SK-N-SH (cell line): ENCODE measurements at regions not wholly inside any gene's neighbourhood (a gene's known extent, or its start where the extent isn't known, plus 50 kb on each side); places are given as distances from the start of the nearest gene placed in this dataset.

Source experiments
- CTCF ChIA-PET: fragments of 300-600, 350-600 bp; formaldehyde crosslinking; extraction: SDS; loops from one replicate; lab custom pipeline; 2021; lab: Yijun Ruan, JAX
- POLR2A ChIA-PET: fragments of 350-600 bp; sonication (Branson Sonifier 250); formaldehyde crosslinking; extraction: SDS; loops from one replicate; lab custom pipeline; 2020; ENCODE audit warnings: antibody characterized with exemption, inconsistent platforms; lab: Yijun Ruan, JAX
- DNase-seq: peaks from one replicate; pipeline ENCODE4 v3.0.0; 2012
- H2AFZ ChIP-seq: fragments of 200-600 bp; sonication (generic); 2 replicates; pipeline ENCODE4 v1.8.1; 2016; ENCODE audit warnings: antibody characterized with exemption, mild to moderate bottlenecking, low read depth
- H3F3A ChIP-seq: fragments of 200-600 bp; sonication (generic); replicated peaks from 2 replicates; pipeline ENCODE3; 2016; ENCODE audit warnings: antibody characterized with exemption, mild to moderate bottlenecking; ENCODE audit not compliant: insufficient read depth
- H3K27ac ChIP-seq, 2 experiments: fragments of 200-500 bp in 1 of 2; fragments of 200-600 bp in 1 of 2; sonication (Bioruptor generic) in 1 of 2; sonication (generic), shearing (Covaris generic) in 1 of 2; 2 replicates each; pipeline versions ENCODE4 v1.5.1 to v1.6.1; 2014 to 2016; ENCODE audit warnings: low read depth in 2 of 2, inconsistent platforms in 1 of 2, low read length in 1 of 2, mild to moderate bottlenecking in 1 of 2, mixed read lengths in 1 of 2
- H3K27me3 ChIP-seq: fragments of 200-600 bp; sonication (generic), shearing (Covaris generic); 2 replicates; pipeline ENCODE4 v1.6.1; 2016; ENCODE audit warnings: mixed run types; ENCODE audit not compliant: insufficient read depth
- H3K36me3 ChIP-seq, 2 experiments: fragments of 200-500 bp in 1 of 2; fragments of 200-600 bp in 1 of 2; sonication (Bioruptor generic) in 1 of 2; sonication (generic) in 1 of 2; replicated peaks in 1 of 2; 2 replicates each; pipeline versions ENCODE3 to v1.5.1; 2014 to 2016; ENCODE audit warnings: low read length in 1 of 2, mild to moderate bottlenecking in 1 of 2; ENCODE audit not compliant: insufficient read depth in 2 of 2, control insufficient read depth in 1 of 2
- H3K4me1 ChIP-seq, 2 experiments: fragments of 200-500 bp in 1 of 2; fragments of 200-600 bp in 1 of 2; sonication (Bioruptor generic) in 1 of 2; sonication (generic), shearing (Covaris generic) in 1 of 2; 2 replicates each; pipeline versions ENCODE4 v1.5.1 to v1.6.1; 2014 to 2016; ENCODE audit warnings: low read depth in 1 of 2, low read length in 1 of 2, mixed run types in 1 of 2; ENCODE audit not compliant: insufficient read depth in 2 of 2, control insufficient read depth in 1 of 2
- H3K4me2 ChIP-seq: fragments of 200-600 bp; sonication (generic), shearing (Covaris generic); 2 replicates; pipeline ENCODE4 v1.6.1; 2017; ENCODE audit warnings: mixed run types
- H3K4me3 ChIP-seq, 2 experiments: fragments of 200-500 bp in 1 of 2; fragments of 200-600 bp in 1 of 2; sonication (Bioruptor generic) in 1 of 2; sonication (generic), shearing (Covaris generic) in 1 of 2; 2 replicates each; pipeline versions ENCODE4 v1.5.1 to v1.8.1; 2014 to 2016; ENCODE audit warnings: low read depth in 2 of 2, inconsistent platforms in 1 of 2, low read length in 1 of 2, mild to moderate bottlenecking in 1 of 2, mixed read lengths in 1 of 2, moderate library complexity in 1 of 2
- H3K79me2 ChIP-seq: fragments of 200-600 bp; sonication (generic); 2 replicates; pipeline ENCODE4 v1.8.1; 2017; ENCODE audit warnings: mild to moderate bottlenecking; ENCODE audit not compliant: insufficient read depth
- H3K9ac ChIP-seq: fragments of 200-600 bp; sonication (generic); 2 replicates; pipeline ENCODE4 v1.6.1; 2017; ENCODE audit warnings: mixed run types
- H3K9me2 ChIP-seq: fragments of 200-600 bp; sonication (generic); 2 replicates; pipeline ENCODE4 v1.6.1; 2017; ENCODE audit warnings: mixed run types
- H3K9me3 ChIP-seq: fragments of 200-600 bp; sonication (generic); 2 replicates; pipeline ENCODE4 v1.6.1; 2017; ENCODE audit warnings: mixed run types, mild to moderate bottlenecking, moderate library complexity
- H4K20me1 ChIP-seq: fragments of 200-600 bp; sonication (generic); 2 replicates; pipeline ENCODE4 v1.6.1; 2017; ENCODE audit warnings: mild to moderate bottlenecking, mixed run types; ENCODE audit not compliant: insufficient read depth
- CHD2 ChIP-seq: fragments of 150-350 bp; IDR thresholded peaks from 2 replicates; pipeline ENCODE4 v1.6.1; 2018; ENCODE audit warnings: low read length; ENCODE audit not compliant: partially characterized antibody
- CTCF ChIP-seq: fragments of 200-600 bp; sonication (generic); IDR thresholded peaks from 2 replicates; pipeline ENCODE4 v1.6.1; 2017; ENCODE audit warnings: antibody characterized with exemption, mild to moderate bottlenecking, moderate library complexity
- FOXJ3 ChIP-seq: sonication (generic); formaldehyde crosslinking; IDR thresholded peaks from 2 replicates; pipeline ENCODE4 v1.5.1; 2020; ENCODE audit warnings: mild to moderate bottlenecking, missing genetic modification reagents
- GABPA ChIP-seq: IDR thresholded peaks from 2 replicates; pipeline ENCODE4 v1.4.0; 2012; ENCODE audit warnings: low read depth, mild to moderate bottlenecking
- GATA2 ChIP-seq: sonication (generic); formaldehyde crosslinking; IDR thresholded peaks from 2 replicates; pipeline ENCODE4 v1.5.0; 2020; ENCODE audit warnings: mild to moderate bottlenecking, missing genetic modification reagents
- RAD21 ChIP-seq: IDR thresholded peaks from 2 replicates; pipeline ENCODE4 v1.6.1; 2012; ENCODE audit warnings: mild to moderate bottlenecking, low read length
- REST ChIP-seq: IDR thresholded peaks from 2 replicates; pipeline ENCODE4 v1.6.1; 2012; ENCODE audit warnings: mild to moderate bottlenecking, low read depth, low read length, moderate library complexity
- TCF12 ChIP-seq: IDR thresholded peaks from 2 replicates; pipeline ENCODE4 v1.4.0; 2012
- TEAD4 ChIP-seq: IDR thresholded peaks from 2 replicates; pipeline ENCODE4 v1.4.0; 2012; ENCODE audit warnings: mild to moderate bottlenecking, borderline replicate concordance; ENCODE audit not compliant: insufficient read depth
- USF2 ChIP-seq: fragments of 150-350 bp; IDR thresholded peaks from 2 replicates; pipeline ENCODE4 v1.6.1; 2017; ENCODE audit warnings: antibody characterized with exemption, low read length, low read depth, borderline replicate concordance
- YY1 ChIP-seq: IDR thresholded peaks from 2 replicates; pipeline ENCODE4 v1.4.0; 2012; ENCODE audit warnings: low read depth, mild to moderate bottlenecking
- WGBS: methylation state at CpG from one replicate; pipeline ENCODE4 v1.1.6; 2017; ENCODE audit warnings: low lambda C conversion rate; 5-methylcytosine and 5-hydroxymethylcytosine counted together

GRCh38 chr16:65713181-65713808 lies 591.4 kb upstream of the CDH11 start:
- TF ChIP-seq YY1 = no peak
- TF ChIP-seq RAD21 = no peak
- no peak for TF ChIP-seq REST
- TF ChIP-seq GABPA = no peak
- no peak for TF ChIP-seq CHD2
- TF ChIP-seq CTCF = no peak
- TF ChIP-seq TEAD4 = no peak
- TF ChIP-seq, all 33 proteins: peak for 0
- Histone ChIP-seq H3K9ac (no peak overlapping the region), H3K79me2 (no peaks in the 10 kb centered on the region), H3K27me3 (no peaks in the 10 kb centered on the region; the same call in 1 of the 2 replicates), H3K9me3 (no peaks in the 10 kb centered on the region), H3K36me3 (no peaks in the 10 kb centered on the region), H3K4me1 (peaks cover 0 to 7% of the 10 kb centered on the region in 2 experiments; a peak in 2 of 4 replicates), H4K20me1 (no peaks in the 10 kb centered on the region), H3K27ac (no peak overlapping the region), H3K4me2 (no peak overlapping the region), H3K4me3 (no peak overlapping the region), H3K9me2 (no peaks in the 10 kb centered on the region), H2AFZ (no peak overlapping the region), H3F3A (no peaks in the 10 kb centered on the region)
- ChIA-PET POLR2A (no interaction called here), CTCF (interaction anchor here (0.6 to 0.9 kb wide), 2 partner anchors 9 to 43 kb away, joined by 3 read pairs; no protein-coding TSS in a partner anchor)
- 63% methylated on average over 7 of the region's 7 CpGs for WGBS
- no peak for DNase-seq

- Histone ChIP-seq H3K9ac (no peak overlapping the region), H3K4me3 (no peak overlapping the region), H3K27me3 (no peaks in the 10 kb centered on the region; the same call in 1 of the 2 replicates), H3K4me1 (peaks cover 0 to 7% of the 10 kb centered on the region in 2 experiments; a peak in 2 of 4 replicates), H2AFZ (no peak overlapping the region), H4K20me1 (no peaks in the 10 kb centered on the region), H3K36me3 (no peaks in the 10 kb centered on the region), H3K9me3 (no peaks in the 10 kb centered on the region), H3K27ac (no peak overlapping the region; a peak in 1 of 4 replicates), H3F3A (no peaks in the 10 kb centered on the region), H3K4me2 (no peak overlapping the region), H3K9me2 (no peaks in the 10 kb centered on the region), H3K79me2 (no peaks in the 10 kb centered on the region)
- ChIA-PET CTCF (interaction anchor here (0.6 kb wide), 1 partner anchor 524 kb away, joined by 3 read pairs; no protein-coding TSS in a partner anchor), POLR2A (no interaction called here)
- 70% methylated on average over 8 of the region's 8 CpGs for WGBS
- no peak for DNase-seq
- TF ChIP-seq TEAD4 = no peak
- no peak for TF ChIP-seq USF2
- no peak for TF ChIP-seq TCF12
- TF ChIP-seq FOXJ3 (CRISPR knock-in tag) = no peak
- no peak for TF ChIP-seq GABPA
- TF ChIP-seq GATA2 (CRISPR knock-in tag) = no peak
- no peak for TF ChIP-seq CTCF
These were observed 588.2 kb upstream of the CDH11 start for GRCh38 chr16:65710107-65710506.
